GM12878 (cell line): ENCODE measurements at regions not wholly inside any gene's neighbourhood (a gene's known extent, or its start where the extent isn't known, plus 50 kb on each side); places are given as distances from the start of the nearest gene placed in this dataset.

ENCODE experiments used
- BHLHE40 ChIP-seq, 2 experiments: fragments of 450-650 bp in 1 of 2; IDR thresholded peaks; 2 replicates each; pipeline ENCODE4 v1.6.1; 2011 to 2017; ENCODE audit warnings: low read depth in 2 of 2, borderline replicate concordance in 1 of 2, improper control_type of control experiment in 1 of 2, low read length in 1 of 2, mild to moderate bottlenecking in 1 of 2
- EZH2 ChIP-seq: IDR thresholded peaks from 2 replicates; pipeline ENCODE4 v1.6.1; 2012; ENCODE audit warnings: low read depth, mild to moderate bottlenecking, control low read depth, inconsistent platforms, low read length, borderline replicate concordance; ENCODE audit not compliant: control insufficient read depth
- RFX5 ChIP-seq: IDR thresholded peaks from 2 replicates; pipeline ENCODE4 v1.6.1; 2011; ENCODE audit warnings: low read depth, low read length, improper control_type of control experiment
- TAF1 ChIP-seq: IDR thresholded peaks from 2 replicates; pipeline ENCODE4 v1.6.1; 2011; ENCODE audit warnings: mild to moderate bottlenecking, low read depth, low read length, borderline replicate concordance
- TCF3 ChIP-seq: IDR thresholded peaks from 2 replicates; pipeline ENCODE4 v1.6.1; 2012; ENCODE audit warnings: low read depth, mild to moderate bottlenecking, low read length, borderline replicate concordance; ENCODE audit not compliant: insufficient read depth
- TF ChIP-seq, protein P1 (sequence below), 3 experiments: IDR thresholded peaks in 2 of 3; conservative IDR thresholded peaks in 1 of 3; 2 replicates each; pipeline ENCODE4 v1.5.1; 2011; ENCODE audit warnings: low read depth in 3 of 3, low read length in 3 of 3, mild to moderate bottlenecking in 3 of 3, control low read depth in 2 of 3, moderate library complexity in 2 of 3, inconsistent platforms in 1 of 3, mixed read lengths in 1 of 3; ENCODE audit not compliant: control insufficient read depth in 2 of 3, insufficient read depth in 1 of 3; ENCODE audit errors: extremely low read depth in 1 of 3
- TF ChIP-seq, protein P2 (sequence below): IDR thresholded peaks from 2 replicates; pipeline ENCODE4 v1.6.1; 2012; ENCODE audit warnings: low read depth, low read length, improper control_type of control experiment

DNA sequence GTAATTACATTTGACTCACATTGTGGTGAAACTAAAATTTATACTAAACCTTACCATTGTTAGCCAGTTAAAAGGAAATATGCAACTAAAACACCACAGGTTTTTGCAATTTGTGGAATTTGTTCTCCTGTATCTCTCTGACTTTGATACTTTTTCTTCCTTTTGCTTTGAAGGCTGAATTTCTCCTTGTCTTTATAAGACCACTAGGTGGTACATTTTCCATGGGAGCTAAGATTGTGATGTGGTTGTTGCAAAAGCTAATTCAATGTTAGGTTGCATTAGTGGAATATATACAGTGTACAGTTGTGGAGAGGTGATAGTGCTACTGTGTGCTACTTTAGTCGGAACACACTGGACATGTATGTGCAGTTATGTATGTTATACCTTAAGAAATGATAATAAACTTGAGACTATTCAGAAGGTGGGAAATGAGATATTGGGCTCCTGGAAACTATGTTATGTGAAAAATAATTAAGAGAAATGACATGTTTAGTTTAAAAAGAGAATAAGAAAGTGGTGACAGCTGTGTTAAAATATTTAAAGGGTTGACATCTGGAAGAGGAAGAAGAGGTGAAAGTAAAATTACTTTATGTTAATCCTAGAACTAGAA, 70.3 kb downstream of the ARL9 start:
- TF ChIP-seq RFX5 (no peak), TAF1 (no peak), BHLHE40 (IDR thresholded peaks at IDR 0.05; ENCODE audit: borderline replicate concordance in 1 of 2, low read depth in 2 of 2, low read length in 1 of 2) (no peak), EZH2 (no peak), TCF3 (no peak)
- TF ChIP-seq, protein P1, sequence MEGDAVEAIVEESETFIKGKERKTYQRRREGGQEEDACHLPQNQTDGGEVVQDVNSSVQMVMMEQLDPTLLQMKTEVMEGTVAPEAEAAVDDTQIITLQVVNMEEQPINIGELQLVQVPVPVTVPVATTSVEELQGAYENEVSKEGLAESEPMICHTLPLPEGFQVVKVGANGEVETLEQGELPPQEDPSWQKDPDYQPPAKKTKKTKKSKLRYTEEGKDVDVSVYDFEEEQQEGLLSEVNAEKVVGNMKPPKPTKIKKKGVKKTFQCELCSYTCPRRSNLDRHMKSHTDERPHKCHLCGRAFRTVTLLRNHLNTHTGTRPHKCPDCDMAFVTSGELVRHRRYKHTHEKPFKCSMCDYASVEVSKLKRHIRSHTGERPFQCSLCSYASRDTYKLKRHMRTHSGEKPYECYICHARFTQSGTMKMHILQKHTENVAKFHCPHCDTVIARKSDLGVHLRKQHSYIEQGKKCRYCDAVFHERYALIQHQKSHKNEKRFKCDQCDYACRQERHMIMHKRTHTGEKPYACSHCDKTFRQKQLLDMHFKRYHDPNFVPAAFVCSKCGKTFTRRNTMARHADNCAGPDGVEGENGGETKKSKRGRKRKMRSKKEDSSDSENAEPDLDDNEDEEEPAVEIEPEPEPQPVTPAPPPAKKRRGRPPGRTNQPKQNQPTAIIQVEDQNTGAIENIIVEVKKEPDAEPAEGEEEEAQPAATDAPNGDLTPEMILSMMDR (IDR thresholded peaks at IDR 0.05 in 2 of 3, conservative IDR thresholded peaks at IDR 0.05 in 1 of 3; ENCODE audit: control insufficient read depth in 2 of 3, extremely low read depth in 1 of 3, insufficient read depth in 1 of 3, low read depth in 3 of 3, low read length in 3 of 3) = peak; percentile 18 to 31 (median 23); a peak in 3 of 6 replicates
- TF ChIP-seq, protein P2, sequence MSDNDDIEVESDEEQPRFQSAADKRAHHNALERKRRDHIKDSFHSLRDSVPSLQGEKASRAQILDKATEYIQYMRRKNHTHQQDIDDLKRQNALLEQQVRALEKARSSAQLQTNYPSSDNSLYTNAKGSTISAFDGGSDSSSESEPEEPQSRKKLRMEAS = no peak
